ENCODE measurements at regions not wholly inside any gene's neighbourhood (a gene's known extent, or its start where the extent isn't known, plus 50 kb on each side); places are given as distances from the start of the nearest gene placed in this dataset.

DNA sequence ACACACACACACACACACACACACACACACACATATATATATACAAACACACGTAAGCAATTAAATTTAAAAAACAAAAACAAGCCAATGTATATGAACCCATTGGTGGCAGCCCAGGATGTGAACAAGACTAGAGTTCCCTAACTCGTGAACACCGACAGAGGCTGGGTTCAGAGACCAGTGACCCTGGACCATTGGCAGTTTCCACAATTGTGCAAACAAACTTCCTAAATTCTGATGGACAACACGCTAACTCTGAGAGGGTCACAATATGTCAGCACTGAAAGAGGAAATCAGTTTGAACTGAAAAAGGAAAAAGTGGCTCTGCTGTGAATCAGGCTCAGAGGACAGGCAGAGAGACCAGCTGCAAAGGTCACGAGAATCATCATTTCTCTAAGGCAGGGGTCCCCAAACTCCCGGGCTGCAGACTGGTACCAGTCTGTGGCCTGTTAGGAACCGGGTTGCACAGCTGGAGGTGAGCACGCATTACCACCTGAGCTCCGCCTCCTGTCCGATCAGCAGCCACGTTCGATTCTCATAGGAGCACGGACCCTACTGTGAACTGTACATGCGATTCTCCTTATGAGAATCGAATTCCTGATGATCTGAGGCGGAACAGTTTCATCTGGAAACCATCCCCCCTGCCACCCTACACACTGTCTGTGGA, 50.5 kb upstream of the ERO1B start:
- H3K4me3 ChIP-seq (ENCODE audit: low read depth, low read length): no peak overlapping the region
- no peak for DNase-seq (ENCODE audit: low read depth)
- TF ChIP-seq, protein P1, sequence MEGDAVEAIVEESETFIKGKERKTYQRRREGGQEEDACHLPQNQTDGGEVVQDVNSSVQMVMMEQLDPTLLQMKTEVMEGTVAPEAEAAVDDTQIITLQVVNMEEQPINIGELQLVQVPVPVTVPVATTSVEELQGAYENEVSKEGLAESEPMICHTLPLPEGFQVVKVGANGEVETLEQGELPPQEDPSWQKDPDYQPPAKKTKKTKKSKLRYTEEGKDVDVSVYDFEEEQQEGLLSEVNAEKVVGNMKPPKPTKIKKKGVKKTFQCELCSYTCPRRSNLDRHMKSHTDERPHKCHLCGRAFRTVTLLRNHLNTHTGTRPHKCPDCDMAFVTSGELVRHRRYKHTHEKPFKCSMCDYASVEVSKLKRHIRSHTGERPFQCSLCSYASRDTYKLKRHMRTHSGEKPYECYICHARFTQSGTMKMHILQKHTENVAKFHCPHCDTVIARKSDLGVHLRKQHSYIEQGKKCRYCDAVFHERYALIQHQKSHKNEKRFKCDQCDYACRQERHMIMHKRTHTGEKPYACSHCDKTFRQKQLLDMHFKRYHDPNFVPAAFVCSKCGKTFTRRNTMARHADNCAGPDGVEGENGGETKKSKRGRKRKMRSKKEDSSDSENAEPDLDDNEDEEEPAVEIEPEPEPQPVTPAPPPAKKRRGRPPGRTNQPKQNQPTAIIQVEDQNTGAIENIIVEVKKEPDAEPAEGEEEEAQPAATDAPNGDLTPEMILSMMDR (IDR thresholded peaks at IDR 0.05; ENCODE audit: insufficient read depth, low read depth, low read length): no peak
